Thymus (tissue), 11 donors: ENCODE measurements at regions not wholly inside any gene's neighbourhood (a gene's known extent, or its start where the extent isn't known, plus 50 kb on each side); places are given as distances from the start of the nearest gene placed in this dataset.

Experiments
- DNase-seq, 9 donors: peaks; one replicate each; pipeline ENCODE4 v3.0.0-alpha.2; 2013; ENCODE audit warnings: low spot score in 9 of 9, low read depth in 6 of 9, missing footprints in 1 of 9
- H3K27ac ChIP-seq, 2 donors: one replicate each; pipeline ENCODE4 v1.5.1; 2013; ENCODE audit warnings: control low read depth in 1 of 2, low read depth in 1 of 2, low read length in 1 of 2, mild to moderate bottlenecking in 1 of 2, moderate library complexity in 1 of 2
- H3K27me3 ChIP-seq, 2 donors: one replicate each; pipeline ENCODE4 v1.5.1; 2013; ENCODE audit warnings: low read length in 1 of 2; ENCODE audit not compliant: control insufficient read depth in 2 of 2, insufficient read depth in 1 of 2
- H3K36me3 ChIP-seq, 2 donors: one replicate each; pipeline ENCODE4 v1.5.1; 2013; ENCODE audit warnings: low read length in 1 of 2, mild to moderate bottlenecking in 1 of 2, moderate library complexity in 1 of 2; ENCODE audit not compliant: control insufficient read depth in 2 of 2, insufficient read depth in 2 of 2
- H3K4me1 ChIP-seq, 2 donors: one replicate each; pipeline ENCODE4 v1.5.1; 2013; ENCODE audit warnings: low read length in 2 of 2; ENCODE audit not compliant: control insufficient read depth in 2 of 2, insufficient read depth in 2 of 2
- H3K4me3 ChIP-seq, 2 donors: one replicate each; pipeline ENCODE4 v1.5.1; 2013; ENCODE audit warnings: low read length in 2 of 2, control low read depth in 1 of 2, mild to moderate bottlenecking in 1 of 2
- H3K9me3 ChIP-seq, 2 donors: one replicate each; pipeline ENCODE4 v1.5.1; 2013; ENCODE audit warnings: low read length in 1 of 2, mild to moderate bottlenecking in 1 of 2; ENCODE audit not compliant: control insufficient read depth in 2 of 2, insufficient read depth in 1 of 2
- WGBS: extraction: QIAGEN DNeasy Blood & Tissue Kit; methylation state at CpG from one replicate; pipeline ENCODE4 v1.1.7; 2013; 5-methylcytosine and 5-hydroxymethylcytosine counted together
- donor health status: healthy.

- Histone ChIP-seq H3K4me1 (no peaks in the 10 kb centered on the region), H3K27ac (no peak overlapping the region), H3K27me3 (no peaks in the 10 kb centered on the region), H3K4me3 (no peak overlapping the region), H3K36me3 (no peaks in the 10 kb centered on the region), H3K9me3 (no peaks in the 10 kb centered on the region)
- no peak for DNase-seq
- 92% methylated on average over 4 of the region's 4 CpGs for WGBS
These were observed 517.2 kb downstream of the DHX35 start for GRCh38 chr20:39479196-39479810.

DNA sequence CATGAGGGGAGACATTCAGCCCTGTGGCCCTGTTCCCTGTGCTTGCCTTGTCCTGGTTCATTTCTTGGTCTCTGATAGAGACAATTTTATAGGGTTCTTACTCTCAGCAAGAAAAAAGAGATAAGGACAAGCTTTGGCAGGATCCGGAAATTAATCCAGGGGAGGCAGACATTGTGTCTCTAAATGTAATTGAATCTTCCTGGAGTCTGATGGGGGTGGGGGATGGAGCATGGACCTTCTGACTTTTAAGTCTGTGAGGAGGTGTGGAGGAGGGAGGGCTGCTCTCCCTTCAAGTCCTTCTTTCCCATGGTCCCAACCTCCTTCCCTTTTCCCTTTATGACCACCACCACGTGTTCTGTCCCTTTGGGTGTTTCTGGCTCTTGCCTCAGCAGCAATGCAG is 512.7 kb downstream of the DHX35 start:
- Histone ChIP-seq H3K36me3 (no peaks in the 10 kb centered on the region), H3K27ac (no peak overlapping the region), H3K4me3 (no peak overlapping the region), H3K27me3 (no peaks in the 10 kb centered on the region), H3K4me1 (no peaks in the 10 kb centered on the region), H3K9me3 (no peaks in the 10 kb centered on the region)
- DNase-seq = no peak
- 68% methylated on average over 2 of the region's 2 CpGs for WGBS

GRCh38 chr20:39473536-39473935 is 511.4 kb downstream of the DHX35 start:
- Histone ChIP-seq H3K36me3 (no peaks in the 10 kb centered on the region), H3K9me3 (no peaks in the 10 kb centered on the region), H3K4me1 (no peaks in the 10 kb centered on the region), H3K27ac (no peak overlapping the region), H3K4me3 (no peak overlapping the region), H3K27me3 (no peaks in the 10 kb centered on the region)
- WGBS = 92% methylated on average over 4 of the region's 4 CpGs
- DNase-seq = no peak

DNA sequence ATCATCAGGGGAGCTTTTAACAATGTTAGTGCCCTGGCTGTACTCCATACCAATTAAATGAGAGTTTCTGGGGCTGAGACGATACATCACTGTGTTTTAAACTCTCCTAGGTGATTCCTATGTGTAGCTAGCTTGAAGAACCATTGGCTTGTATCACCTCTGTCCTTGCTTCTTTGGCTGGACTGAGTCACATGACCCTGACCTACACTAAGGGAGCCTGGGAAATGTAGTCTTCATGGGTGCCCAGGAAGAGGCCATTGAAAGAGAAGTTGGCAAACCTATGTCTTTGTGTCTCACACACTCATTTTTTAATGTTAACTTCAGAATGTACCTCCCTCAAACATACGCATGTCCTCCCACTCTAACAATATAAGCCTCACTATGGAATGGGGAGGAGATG is 506.6 kb downstream of the DHX35 start:
- no peak overlapping the region for H3K27ac ChIP-seq
- no peaks in the 10 kb centered on the region for H3K27me3 ChIP-seq
- no peaks in the 10 kb centered on the region for H3K36me3 ChIP-seq
- no peaks in the 10 kb centered on the region for H3K4me1 ChIP-seq
- H3K9me3 ChIP-seq = no peaks in the 10 kb centered on the region
- 97% methylated on average over 2 of the region's 2 CpGs for WGBS
- no peak for DNase-seq
- H3K4me3 ChIP-seq = no peak overlapping the region

DNA sequence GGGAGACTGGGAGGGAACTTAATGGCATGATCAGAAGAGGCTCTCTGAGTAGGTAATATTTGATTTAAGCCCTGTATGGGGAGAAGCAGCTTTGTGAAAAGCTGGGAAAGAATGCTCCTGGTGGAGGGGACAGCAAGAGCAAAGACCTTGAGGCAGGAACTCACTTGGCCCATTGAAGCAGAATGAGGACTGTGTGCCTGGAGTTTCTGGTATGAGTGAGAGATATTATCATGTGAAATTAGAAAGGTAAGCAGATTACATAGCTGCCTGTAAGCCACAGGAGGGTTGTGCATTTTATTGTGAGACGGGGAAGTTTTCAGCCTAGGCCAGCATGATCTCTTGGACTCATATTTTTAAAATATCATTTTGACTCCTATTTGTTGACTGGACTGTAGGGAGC is 502.1 kb downstream of the DHX35 start:
- Histone ChIP-seq H3K9me3 (no peaks in the 10 kb centered on the region), H3K27ac (no peak overlapping the region), H3K27me3 (no peaks in the 10 kb centered on the region), H3K4me1 (no peaks in the 10 kb centered on the region), H3K4me3 (no peak overlapping the region), H3K36me3 (no peaks in the 10 kb centered on the region)
- DNase-seq = no peak
- 93% methylated on average over 1 of the region's 1 CpG for WGBS

- no peak overlapping the region for H3K27ac ChIP-seq
- no peaks in the 10 kb centered on the region for H3K27me3 ChIP-seq
- no peak overlapping the region for H3K4me3 ChIP-seq
- H3K9me3 ChIP-seq = no peaks in the 10 kb centered on the region
- no peaks in the 10 kb centered on the region for H3K4me1 ChIP-seq
- 80% methylated on average over 5 of the region's 5 CpGs for WGBS
- DNase-seq = no peak
- no peaks in the 10 kb centered on the region for H3K36me3 ChIP-seq
These were observed 500.3 kb downstream of the DHX35 start for GRCh38 chr20:39462416-39462945.

- Histone ChIP-seq H3K27me3 (no peaks in the 10 kb centered on the region), H3K27ac (no peak overlapping the region), H3K9me3 (no peaks in the 10 kb centered on the region), H3K4me3 (no peak overlapping the region), H3K4me1 (no peaks in the 10 kb centered on the region), H3K36me3 (no peaks in the 10 kb centered on the region)
- no peak for DNase-seq
- WGBS = 93% methylated on average over 1 of the region's 1 CpG
These were observed 496.3 kb downstream of the DHX35 start for GRCh38 chr20:39458452-39458851.

DNA sequence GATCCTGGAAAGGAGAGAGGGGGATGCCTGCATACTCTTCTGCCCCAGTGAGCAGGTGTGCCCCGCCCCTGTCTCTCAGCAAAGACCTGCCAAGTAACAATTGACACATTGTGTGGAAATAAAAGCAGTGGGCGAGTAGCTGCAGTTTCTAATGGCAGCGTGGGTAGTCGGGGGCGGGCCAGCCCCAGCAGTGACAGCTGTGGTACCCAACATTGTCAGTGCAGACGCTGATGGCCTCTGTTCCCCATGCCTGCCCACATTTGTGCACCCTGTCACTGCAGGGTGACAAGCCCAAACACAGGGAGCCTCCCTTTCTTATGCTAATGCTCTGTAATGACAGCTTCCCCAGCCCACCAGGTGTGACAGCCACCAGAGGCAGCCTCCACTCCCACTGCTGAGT is 491.7 kb downstream of the DHX35 start:
- no peak overlapping the region for H3K27ac ChIP-seq
- no peak for DNase-seq
- H3K9me3 ChIP-seq = no peaks in the 10 kb centered on the region
- 70% methylated on average over 6 of the region's 6 CpGs for WGBS
- H3K27me3 ChIP-seq = no peaks in the 10 kb centered on the region
- H3K4me3 ChIP-seq = no peak overlapping the region
- H3K36me3 ChIP-seq = no peaks in the 10 kb centered on the region
- no peaks in the 10 kb centered on the region for H3K4me1 ChIP-seq

GRCh38 chr20:39452583-39453340 is 490.6 kb downstream of the DHX35 start:
- DNase-seq = no peak
- no peaks in the 10 kb centered on the region for H3K27me3 ChIP-seq
- H3K4me3 ChIP-seq = no peak overlapping the region
- no peaks in the 10 kb centered on the region for H3K9me3 ChIP-seq
- no peaks in the 10 kb centered on the region for H3K36me3 ChIP-seq
- no peaks in the 10 kb centered on the region for H3K4me1 ChIP-seq
- H3K27ac ChIP-seq = no peak overlapping the region
- WGBS = 85% methylated on average over 8 of the region's 8 CpGs
